ENCODE measurements at regions not wholly inside any gene's neighbourhood (a gene's known extent, or its start where the extent isn't known, plus 50 kb on each side); places are given as distances from the start of the nearest gene placed in this dataset.
A peak's percentile ranks its signal among the peaks of the same experiment; 100 is the strongest.

DNA sequence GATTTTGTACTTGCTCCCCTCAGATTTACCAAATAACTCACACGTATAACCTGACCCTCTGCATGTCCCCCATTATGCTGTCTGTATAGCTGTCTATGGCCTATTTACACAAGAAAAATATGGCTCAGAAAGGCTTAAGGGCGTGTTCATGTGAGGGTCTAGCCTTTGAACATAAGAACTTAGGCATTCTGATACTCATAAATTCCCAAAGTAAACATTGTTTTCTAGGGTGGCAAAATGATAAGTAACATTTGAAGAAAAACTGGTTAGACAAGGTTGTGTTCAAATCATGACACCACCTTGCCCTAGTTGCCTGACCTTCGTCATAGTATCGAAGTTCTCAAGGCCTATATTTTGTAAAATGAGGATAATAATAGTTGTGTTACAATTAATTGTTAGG, 394.6 kb downstream of the LRRIQ3 start:
- DNase-seq (ENCODE audit: low read depth) = no peak
- no peak overlapping the region for H3K4me3 ChIP-seq (ENCODE audit: low read length)
- TF ChIP-seq, protein P1, sequence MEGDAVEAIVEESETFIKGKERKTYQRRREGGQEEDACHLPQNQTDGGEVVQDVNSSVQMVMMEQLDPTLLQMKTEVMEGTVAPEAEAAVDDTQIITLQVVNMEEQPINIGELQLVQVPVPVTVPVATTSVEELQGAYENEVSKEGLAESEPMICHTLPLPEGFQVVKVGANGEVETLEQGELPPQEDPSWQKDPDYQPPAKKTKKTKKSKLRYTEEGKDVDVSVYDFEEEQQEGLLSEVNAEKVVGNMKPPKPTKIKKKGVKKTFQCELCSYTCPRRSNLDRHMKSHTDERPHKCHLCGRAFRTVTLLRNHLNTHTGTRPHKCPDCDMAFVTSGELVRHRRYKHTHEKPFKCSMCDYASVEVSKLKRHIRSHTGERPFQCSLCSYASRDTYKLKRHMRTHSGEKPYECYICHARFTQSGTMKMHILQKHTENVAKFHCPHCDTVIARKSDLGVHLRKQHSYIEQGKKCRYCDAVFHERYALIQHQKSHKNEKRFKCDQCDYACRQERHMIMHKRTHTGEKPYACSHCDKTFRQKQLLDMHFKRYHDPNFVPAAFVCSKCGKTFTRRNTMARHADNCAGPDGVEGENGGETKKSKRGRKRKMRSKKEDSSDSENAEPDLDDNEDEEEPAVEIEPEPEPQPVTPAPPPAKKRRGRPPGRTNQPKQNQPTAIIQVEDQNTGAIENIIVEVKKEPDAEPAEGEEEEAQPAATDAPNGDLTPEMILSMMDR (conservative IDR thresholded peaks at IDR 0.05; ENCODE audit: low read depth, low read length) = no peak

- TF ChIP-seq, protein P1 (conservative IDR thresholded peaks at IDR 0.05; ENCODE audit: low read depth, low read length) = no peak
- H3K4me3 ChIP-seq (ENCODE audit: low read length) = no peak overlapping the region
- DNase-seq (ENCODE audit: low read depth) = no peak
These were observed 396.0 kb downstream of the LRRIQ3 start for GRCh38 chr1:73801912-73802429.

DNA sequence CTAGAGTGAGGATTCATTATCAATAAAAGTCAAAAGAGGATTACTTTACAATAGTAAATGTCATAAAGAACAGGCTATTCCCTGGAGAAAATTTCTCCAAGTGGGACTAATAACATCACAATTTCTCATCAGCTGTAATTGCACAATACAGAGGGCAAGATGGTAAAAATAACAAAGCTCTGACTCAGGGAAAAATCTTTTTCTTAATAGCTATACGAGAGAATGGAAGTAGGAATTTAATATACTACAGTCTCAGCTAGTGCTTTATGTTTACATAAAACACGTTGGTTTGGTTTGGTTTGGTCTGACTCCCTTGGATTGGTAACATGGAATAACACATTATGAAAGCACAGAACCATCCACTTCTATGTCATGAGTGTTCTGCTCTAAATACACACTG, 397.6 kb downstream of the LRRIQ3 start:
- TF ChIP-seq, protein P1 (conservative IDR thresholded peaks at IDR 0.05; ENCODE audit: low read depth, low read length) = no peak
- DNase-seq (ENCODE audit: low read depth) = peak; percentile 43
- no peak overlapping the region for H3K4me3 ChIP-seq (ENCODE audit: low read length)

GRCh38 chr1:73789965-73790364, 408.0 kb downstream of the LRRIQ3 start:
- DNase-seq (ENCODE audit: low read depth) = no peak
- no peak overlapping the region for H3K4me3 ChIP-seq (ENCODE audit: low read length)
- TF ChIP-seq, protein P1 (conservative IDR thresholded peaks at IDR 0.05; ENCODE audit: low read depth, low read length) = no peak

- no peak for DNase-seq (ENCODE audit: low read depth)
- TF ChIP-seq, protein P1 (conservative IDR thresholded peaks at IDR 0.05; ENCODE audit: low read depth, low read length) = no peak
- H3K4me3 ChIP-seq (ENCODE audit: low read length) = no peak overlapping the region
These were observed 413.9 kb downstream of the LRRIQ3 start for GRCh38 chr1:73784026-73784425.

DNA sequence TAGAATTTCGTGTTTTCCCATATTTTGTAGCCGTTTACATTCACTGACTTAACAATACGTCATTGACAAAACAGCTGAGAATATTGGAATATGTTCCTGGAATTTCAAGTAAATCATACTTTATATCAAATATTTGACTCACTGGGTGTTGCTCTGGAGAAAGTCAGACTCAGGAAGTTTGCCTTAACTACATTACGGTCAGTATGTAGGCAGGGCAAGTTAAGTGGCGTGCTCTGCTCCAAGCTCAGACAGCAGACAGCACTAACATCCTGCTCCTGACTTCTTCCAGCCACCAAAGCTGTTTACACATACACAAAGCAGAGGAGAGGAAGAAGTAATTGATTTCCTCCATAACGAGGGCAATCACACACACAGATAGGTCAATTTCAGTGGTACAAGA, 414.6 kb downstream of the LRRIQ3 start:
- no peak for DNase-seq (ENCODE audit: low read depth)
- TF ChIP-seq, protein P1 (conservative IDR thresholded peaks at IDR 0.05; ENCODE audit: low read depth, low read length) = no peak
- no peak overlapping the region for H3K4me3 ChIP-seq (ENCODE audit: low read length)

- TF ChIP-seq, protein P1 (conservative IDR thresholded peaks at IDR 0.05; ENCODE audit: low read depth, low read length) = no peak
These were observed 415.1 kb downstream of the LRRIQ3 start for GRCh38 chr1:73782901-73783300.

More at GRCh38 chr1:73782901-73783300, 415.1 kb downstream of the LRRIQ3 start:
- no peak for DNase-seq (ENCODE audit: low read depth)
- H3K4me3 ChIP-seq (ENCODE audit: low read length) = no peak overlapping the region

Data from retinal pigment epithelial cell (primary cell).